NCI-H2227 treated with DMSO at 0.1 percent for 48 hours (cell line): ENCODE measurements at regions not wholly inside any gene's neighbourhood (a gene's known extent, or its start where the extent isn't known, plus 50 kb on each side); places are given as distances from the start of the nearest gene placed in this dataset.

ENCODE experiments used
- DNase-seq: peaks from one replicate; lab custom pipeline; 2025; lab: John Stamatoyannopoulos, UW

DNA sequence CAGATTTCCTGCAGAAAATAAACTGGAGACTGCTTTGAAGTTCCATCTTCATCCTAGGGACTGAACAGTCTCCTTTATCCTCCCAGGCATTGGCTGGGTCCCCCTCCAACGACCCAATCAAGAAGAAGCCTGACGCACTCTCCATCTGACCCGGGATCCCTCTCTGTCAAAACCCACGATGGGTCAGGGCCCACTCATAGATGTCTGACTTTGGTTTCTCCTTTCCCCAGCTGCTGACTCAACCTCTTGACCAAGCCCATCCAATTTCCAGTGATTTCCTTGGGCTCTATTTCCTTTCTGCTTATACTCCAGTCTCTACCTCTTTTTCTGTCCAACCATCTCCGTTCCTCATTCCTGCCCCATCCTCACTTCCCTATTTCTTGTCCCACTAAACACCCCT lies 189.7 kb downstream of the MIAT start:
- DNase-seq, result no peak

- DNase-seq, result no peak
These were observed 190.4 kb downstream of the MIAT start for GRCh38 chr22:26847816-26848215.

DNA sequence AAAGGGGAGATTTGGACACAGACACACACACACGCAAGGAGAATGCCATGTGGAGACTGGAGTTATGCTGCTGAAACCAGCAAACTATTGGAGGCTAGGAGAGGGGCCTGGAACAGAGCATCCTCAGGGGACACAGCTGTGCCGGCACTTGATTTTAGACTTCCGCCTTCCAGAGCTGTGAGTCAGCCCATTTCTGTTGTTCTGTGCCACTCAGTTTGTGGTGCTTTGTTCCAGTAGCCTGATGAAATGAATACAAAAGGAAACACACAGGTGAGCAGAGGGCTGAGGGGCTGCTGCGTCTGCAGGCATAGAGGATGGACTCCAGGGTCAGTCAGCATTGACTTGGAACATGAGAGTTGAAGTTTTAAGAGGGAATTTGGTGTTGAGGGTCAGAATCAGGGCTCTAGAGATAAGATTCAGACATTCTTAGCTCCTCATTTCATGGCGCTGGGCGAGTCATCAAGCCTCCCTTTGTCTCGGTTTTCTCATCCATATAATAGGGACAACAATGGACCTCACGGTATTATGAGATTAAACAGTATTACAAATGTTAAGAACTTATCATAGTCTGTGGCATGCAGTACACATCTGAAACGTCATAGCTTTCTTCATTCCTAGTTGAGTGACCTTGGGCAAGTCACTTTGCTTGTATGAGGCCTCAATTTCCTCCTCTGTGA lies 191.0 kb downstream of the MIAT start:
- no peak for DNase-seq

- DNase-seq, result no peak
These were observed 192.2 kb downstream of the MIAT start for GRCh38 chr22:26849575-26849974.

DNA sequence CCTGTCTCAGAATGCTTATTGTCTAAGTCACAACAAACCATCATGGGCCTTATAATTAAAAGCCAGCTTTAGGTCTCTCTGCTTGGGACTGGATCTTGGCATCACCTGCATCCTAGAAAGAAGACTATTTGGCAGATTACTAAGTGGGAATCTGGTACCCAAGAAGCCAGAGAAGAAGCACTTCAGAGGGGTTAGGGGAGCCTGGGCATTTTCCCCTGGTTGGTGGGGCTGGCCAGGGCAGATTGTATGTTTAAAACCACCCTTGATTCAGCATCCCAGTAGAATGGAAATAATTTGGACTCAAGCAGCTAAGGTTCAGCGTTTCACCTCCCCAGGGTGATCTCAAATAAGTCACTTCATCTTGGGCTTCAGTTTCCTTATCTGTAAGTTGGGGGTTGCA lies 193.7 kb downstream of the MIAT start:
- DNase-seq, result no peak

GRCh38 chr22:26852176-26852575 lies 194.8 kb downstream of the MIAT start:
- DNase-seq, result no peak

DNA sequence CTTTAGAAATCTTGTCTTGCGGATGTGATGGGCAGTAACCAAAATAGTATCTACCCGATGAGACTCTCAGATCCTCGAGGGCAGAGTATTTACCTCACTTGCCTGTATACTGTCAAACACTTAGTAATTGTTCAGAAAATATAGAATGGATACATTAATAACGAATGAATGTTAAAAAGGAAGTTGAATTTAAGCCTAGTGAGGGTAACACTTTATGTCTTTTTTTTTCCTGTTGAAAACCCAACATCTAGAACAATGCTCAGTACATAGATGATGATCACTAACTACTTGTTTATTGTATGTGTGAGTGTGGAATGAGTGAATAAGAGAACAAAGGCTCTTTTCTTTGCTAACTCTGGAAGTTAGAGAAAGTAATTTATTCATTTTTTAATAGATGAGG lies 195.7 kb downstream of the MIAT start:
- DNase-seq, result no peak

GRCh38 chr22:26853495-26853894 lies 196.1 kb downstream of the MIAT start:
- DNase-seq, result no peak

- no peak for DNase-seq
These were observed 199.8 kb downstream of the MIAT start for GRCh38 chr22:26857169-26857568.

DNA sequence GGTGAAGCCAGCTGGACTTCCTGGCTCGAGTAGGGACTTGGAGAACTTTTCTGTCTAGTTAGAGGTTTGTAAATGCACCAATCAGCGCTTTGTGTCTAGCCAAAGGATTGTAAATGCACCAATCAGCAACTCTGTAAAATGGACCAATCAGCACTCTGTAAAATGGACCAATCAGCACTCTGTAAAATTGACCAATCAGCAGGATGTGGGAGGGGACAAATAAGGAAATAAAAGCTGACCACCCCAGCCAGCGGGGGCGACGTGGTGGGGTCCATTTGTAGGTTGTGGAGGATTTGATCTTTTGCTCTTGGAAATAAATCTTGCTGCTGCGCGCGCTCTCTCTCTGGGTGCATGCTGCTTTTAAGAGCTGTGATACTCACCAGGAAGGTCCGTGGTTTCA lies 202.9 kb downstream of the MIAT start:
- DNase-seq, result no peak

DNA sequence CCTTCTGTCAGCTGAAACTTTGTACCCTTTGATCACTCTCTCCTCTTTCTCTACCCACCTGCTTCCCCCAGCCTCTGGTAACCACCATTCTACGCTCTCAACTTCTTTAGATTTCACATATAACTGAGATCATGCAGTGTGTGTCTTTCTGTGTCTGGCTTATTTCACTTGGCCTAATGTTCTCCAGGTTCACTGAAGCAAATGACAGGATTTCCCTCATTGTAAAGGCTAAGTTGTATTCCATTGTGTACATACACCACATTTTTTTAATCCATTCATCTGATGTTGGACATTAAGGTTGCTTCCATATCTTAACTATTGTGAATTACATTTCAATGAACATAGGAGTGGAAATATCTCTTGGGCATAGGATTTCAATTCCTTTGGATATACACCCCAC lies 207.6 kb downstream of the MIAT start:
- no peak for DNase-seq

DNA sequence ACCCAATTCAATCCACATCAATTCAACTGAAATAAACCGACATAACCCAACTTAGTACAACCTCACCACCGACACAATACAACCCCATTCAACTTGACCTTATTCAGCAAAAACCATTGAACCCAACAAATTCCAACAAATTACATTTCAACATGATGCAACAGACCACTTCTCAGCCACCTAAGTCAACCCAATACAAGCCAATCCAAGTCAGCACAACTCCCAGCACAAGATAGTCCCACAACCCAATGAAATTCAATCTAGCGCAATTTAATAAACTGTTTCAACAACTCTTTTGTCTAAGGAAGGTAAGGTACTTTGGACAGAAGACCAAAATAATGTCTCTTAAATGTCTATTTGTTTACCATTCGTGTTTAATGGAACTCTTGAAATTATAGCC lies 226.0 kb downstream of the MIAT start:
- DNase-seq, result no peak

- DNase-seq, result no peak
These were observed 227.5 kb downstream of the MIAT start for GRCh38 chr22:26884921-26885320.

DNA sequence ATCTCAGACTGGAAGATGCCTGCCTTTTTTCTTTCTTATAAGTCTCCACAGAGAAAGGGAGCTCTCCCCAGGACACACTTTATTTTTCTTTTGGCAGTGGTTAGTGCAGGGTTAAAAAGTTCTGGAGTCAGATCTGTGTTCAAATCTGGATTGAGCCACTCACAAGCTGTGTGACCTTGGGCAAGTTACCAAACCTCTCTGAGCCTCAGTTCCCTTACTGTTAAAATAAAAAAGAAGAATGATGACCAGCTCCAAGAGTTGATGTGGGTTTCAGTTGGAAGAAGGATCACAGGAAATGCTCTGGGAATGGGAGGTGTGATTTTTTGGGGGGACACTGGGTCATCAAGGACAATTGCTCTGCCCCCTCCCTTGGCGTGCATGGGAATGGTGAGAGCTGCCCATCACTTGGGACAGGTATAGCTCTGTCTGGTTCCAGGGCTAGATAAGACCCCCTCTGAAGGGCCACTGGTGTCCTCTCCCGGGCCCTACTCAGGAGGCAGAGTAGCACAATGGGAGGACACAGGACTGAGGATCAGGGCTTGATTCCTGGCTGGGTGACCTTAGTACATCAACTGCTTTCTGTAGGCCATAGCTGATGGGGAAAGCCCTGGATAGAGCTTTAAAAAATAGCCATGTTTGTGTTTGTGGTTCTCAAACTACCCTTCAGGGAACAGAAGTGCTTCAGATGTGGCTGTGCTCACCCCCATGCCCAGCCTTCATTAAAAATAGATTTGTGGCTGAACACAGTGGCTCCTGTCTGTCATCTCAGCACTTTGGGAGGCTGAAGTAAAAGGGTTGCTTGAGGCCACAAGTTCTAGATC lies 228.3 kb downstream of the MIAT start:
- DNase-seq, result no peak

GRCh38 chr22:26887456-26887855 lies 230.1 kb downstream of the MIAT start:
- no peak for DNase-seq

DNA sequence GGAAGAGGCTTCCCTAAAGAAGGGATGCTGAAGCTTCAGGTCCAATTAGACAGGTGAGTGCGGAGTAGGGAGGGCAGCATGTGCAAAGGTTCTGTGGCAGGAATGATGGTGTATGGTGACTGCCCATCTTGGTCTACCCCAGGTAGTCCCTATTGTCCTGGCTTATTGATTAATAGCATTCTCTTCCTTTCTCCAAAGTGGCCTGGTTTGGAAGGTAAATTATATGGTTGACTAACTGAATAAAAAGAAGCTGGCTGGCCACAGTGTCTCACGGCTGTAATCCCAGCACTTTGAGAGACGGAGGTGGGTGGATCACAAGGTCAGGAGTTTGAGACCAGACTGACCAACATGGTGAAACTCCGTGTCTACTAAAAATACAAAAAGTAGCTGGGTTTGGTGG lies 230.5 kb downstream of the MIAT start:
- DNase-seq, result no peak

DNA sequence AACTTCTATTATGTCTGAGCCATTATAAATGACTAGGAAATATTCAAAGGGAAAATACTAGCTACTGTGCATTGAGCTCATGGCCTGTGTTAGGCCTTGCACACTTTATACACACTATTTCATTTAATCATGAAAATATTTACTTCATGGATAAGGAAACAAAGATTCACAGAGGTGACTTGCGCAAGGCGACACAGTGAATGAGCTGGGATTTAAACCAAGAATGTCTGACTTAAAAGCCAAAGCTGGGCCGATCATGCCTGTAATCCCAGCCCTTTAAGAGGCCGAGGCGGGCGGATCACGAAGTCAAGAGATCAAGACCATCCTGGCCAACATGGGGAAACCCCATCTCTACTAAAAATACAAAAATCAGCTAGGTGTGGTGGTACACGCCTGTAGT lies 231.5 kb downstream of the MIAT start:
- no peak for DNase-seq

DNA sequence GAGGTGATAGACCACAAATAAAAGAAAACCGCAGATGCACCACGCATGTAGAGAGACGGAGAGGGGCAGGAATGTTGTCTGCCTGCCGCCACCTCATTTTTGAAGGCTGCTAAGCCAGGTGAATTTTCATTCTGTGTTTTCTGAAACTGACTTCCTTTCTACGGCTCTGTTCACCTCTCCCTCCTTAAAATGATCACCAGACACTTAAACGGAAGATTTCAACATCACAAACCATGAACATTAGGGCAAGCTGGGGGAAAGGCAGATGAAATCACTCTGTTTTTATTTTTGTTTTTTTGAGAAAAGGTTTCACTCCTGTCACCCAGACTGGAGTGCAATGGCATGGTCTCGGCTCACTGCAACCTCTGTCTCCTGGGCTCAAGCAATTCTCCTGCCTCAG lies 232.4 kb downstream of the MIAT start:
- no peak for DNase-seq

DNA sequence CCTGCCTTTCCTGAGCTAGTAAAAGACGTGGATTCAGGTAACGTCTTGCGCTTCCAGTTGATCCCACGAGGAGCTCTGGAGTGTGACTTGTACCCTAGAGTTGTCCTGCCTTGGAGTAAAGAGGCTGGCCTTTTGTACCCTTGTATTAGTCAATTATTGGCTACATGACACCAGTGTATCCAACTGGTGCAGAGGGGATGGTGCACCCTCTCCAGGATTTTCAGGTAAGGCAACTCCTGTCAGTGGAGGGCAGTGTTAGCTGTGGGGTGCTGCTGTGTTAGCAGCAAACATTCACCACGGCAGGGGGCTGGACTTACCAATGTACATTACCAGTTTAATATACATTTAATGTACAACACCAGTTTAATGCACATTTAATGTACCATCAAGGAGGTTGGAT lies 233.5 kb downstream of the MIAT start:
- DNase-seq, result no peak

GRCh38 chr22:26891429-26891828 lies 234.0 kb downstream of the MIAT start:
- DNase-seq, result no peak

GRCh38 chr22:26892166-26893041 lies 235.0 kb downstream of the MIAT start:
- DNase-seq, result peak; percentile 59

GRCh38 chr22:26893173-26894110 lies 236.1 kb downstream of the MIAT start:
- peak; percentile 72 for DNase-seq
